H1 (cell line): ENCODE measurements at regions not wholly inside any gene's neighbourhood (a gene's known extent, or its start where the extent isn't known, plus 50 kb on each side); places are given as distances from the start of the nearest gene placed in this dataset.

ENCODE experiments used
- CTCF ChIP-seq, 3 experiments: IDR thresholded peaks; 1 replicate in 2 of 3; 2 replicates in 1 of 3; pipeline versions ENCODE4 v1.5.1 to v1.6.1; 2011; ENCODE audit warnings: low read length in 3 of 3, mild to moderate bottlenecking in 3 of 3, inconsistent platforms in 2 of 3, low read depth in 1 of 3, moderate library complexity in 1 of 3; ENCODE audit not compliant: insufficient read depth in 1 of 3; ENCODE audit errors: control extremely low read depth in 1 of 3
- MAX ChIP-seq: IDR thresholded peaks from 2 replicates; pipeline ENCODE4 v1.6.1; 2012; ENCODE audit warnings: inconsistent platforms
- PHF8 ChIP-seq: fragments of 200-600 bp; sonication (generic); conservative IDR thresholded peaks from 2 replicates; pipeline ENCODE4 v1.7.1; 2012; ENCODE audit warnings: low read depth, mild to moderate bottlenecking, inconsistent platforms, low read length, moderate library complexity
- RNF2 ChIP-seq: fragments of 200-900, 300-1000 bp; sonication (generic); IDR thresholded peaks from 2 replicates; pipeline ENCODE4 v1.7.1; 2016; ENCODE audit warnings: borderline replicate concordance, low read depth, mild to moderate bottlenecking, antibody characterized with exemption, low read length; ENCODE audit not compliant: poor library complexity, severe bottlenecking; ENCODE audit errors: missing control alignments
- SP2 ChIP-seq: IDR thresholded peaks from 2 replicates; pipeline ENCODE4 v1.6.1; 2012; ENCODE audit warnings: mild to moderate bottlenecking, low read length, inconsistent platforms
- TAF7 ChIP-seq: optimal IDR thresholded peaks from 2 replicates; pipeline ENCODE3; 2011; ENCODE audit warnings: low read depth, mild to moderate bottlenecking, inconsistent platforms, low read length, moderate library complexity, borderline replicate concordance

GRCh38 chr6:168871642-168872315, 381.9 kb downstream of the THBS2 start:
- TF ChIP-seq TAF7 (no peak), MAX (no peak), PHF8 (no peak), SP2 (no peak), RNF2 (no peak), CTCF (IDR thresholded peaks at IDR 0.05; ENCODE audit: control extremely low read depth in 1 of 3, insufficient read depth in 1 of 3, low read depth in 1 of 3, low read length in 3 of 3) (no peak)
